Erythroblast (primary cell): ENCODE measurements at regions not wholly inside any gene's neighbourhood (a gene's known extent, or its start where the extent isn't known, plus 50 kb on each side); places are given as distances from the start of the nearest gene placed in this dataset.

Experiments used
- GATA1 ChIP-seq: IDR thresholded peaks from 2 replicates; pipeline ENCODE4 v1.6.1; 2011; ENCODE audit warnings: low read depth, mild to moderate bottlenecking, control low read depth, low read length, moderate library complexity
- POLR2A ChIP-seq: IDR thresholded peaks from 2 replicates; pipeline ENCODE4 v1.6.1; 2011; ENCODE audit warnings: mild to moderate bottlenecking, low read length

- TF ChIP-seq POLR2A: no peak
- TF ChIP-seq GATA1: no peak
These were observed 718.8 kb downstream of the BRINP1 start for GRCh38 chr9:118650417-118650816.
